ENCODE measurements at regions not wholly inside any gene's neighbourhood (a gene's known extent, or its start where the extent isn't known, plus 50 kb on each side); places are given as distances from the start of the nearest gene placed in this dataset.
"Not testable (repeated sequence)": the region's sequence is repeated elsewhere in the genome, so short reads cannot be mapped to it uniquely, and the experiment has no call there.

DNA sequence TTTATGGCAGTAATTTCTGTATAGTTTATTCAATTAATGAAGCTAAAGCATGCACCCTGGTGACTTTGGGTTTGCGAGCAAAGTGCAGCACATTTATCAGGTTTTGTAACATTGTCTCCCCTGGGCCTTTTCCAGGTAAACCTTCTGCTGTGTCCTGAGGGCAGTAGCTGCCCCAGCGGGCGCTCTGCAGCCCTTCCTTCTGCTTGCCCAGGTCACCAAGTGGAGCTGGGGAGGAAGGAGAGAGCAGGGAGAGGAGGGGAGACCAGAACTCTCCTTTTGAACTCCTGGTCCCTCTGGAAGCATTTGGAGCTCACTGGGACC, 145.6 kb downstream of the DLL1 start:
- H3K4me1 ChIP-seq, result peaks cover 0 to 18% (median 6%) of the 10 kb centered on the region in 4 donors
- no peaks in the 10 kb centered on the region for H3K36me3 ChIP-seq
- H3K9me3 ChIP-seq, result no peaks in the 10 kb centered on the region
- DNase-seq, result no peak
- WGBS, 2 donors, result 89 to 92% methylated on average over 3 of the region's 3 CpGs
- H3K27ac ChIP-seq, result no peak overlapping the region
- no peaks in the 10 kb centered on the region for H3K27me3 ChIP-seq
- no peak overlapping the region for H3K4me3 ChIP-seq
- TF ChIP-seq, protein P1, sequence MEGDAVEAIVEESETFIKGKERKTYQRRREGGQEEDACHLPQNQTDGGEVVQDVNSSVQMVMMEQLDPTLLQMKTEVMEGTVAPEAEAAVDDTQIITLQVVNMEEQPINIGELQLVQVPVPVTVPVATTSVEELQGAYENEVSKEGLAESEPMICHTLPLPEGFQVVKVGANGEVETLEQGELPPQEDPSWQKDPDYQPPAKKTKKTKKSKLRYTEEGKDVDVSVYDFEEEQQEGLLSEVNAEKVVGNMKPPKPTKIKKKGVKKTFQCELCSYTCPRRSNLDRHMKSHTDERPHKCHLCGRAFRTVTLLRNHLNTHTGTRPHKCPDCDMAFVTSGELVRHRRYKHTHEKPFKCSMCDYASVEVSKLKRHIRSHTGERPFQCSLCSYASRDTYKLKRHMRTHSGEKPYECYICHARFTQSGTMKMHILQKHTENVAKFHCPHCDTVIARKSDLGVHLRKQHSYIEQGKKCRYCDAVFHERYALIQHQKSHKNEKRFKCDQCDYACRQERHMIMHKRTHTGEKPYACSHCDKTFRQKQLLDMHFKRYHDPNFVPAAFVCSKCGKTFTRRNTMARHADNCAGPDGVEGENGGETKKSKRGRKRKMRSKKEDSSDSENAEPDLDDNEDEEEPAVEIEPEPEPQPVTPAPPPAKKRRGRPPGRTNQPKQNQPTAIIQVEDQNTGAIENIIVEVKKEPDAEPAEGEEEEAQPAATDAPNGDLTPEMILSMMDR (IDR thresholded peaks at IDR 0.05), result no peak
- TF ChIP-seq POLR2AphosphoS5 (IDR thresholded peaks at IDR 0.05), result no peak
- no peak for TF ChIP-seq POLR2A (IDR thresholded peaks at IDR 0.05)
- no peak for TF ChIP-seq EP300 (IDR thresholded peaks at IDR 0.05)
- intact Hi-C loops (cut with DNase I), result no loop called here

DNA sequence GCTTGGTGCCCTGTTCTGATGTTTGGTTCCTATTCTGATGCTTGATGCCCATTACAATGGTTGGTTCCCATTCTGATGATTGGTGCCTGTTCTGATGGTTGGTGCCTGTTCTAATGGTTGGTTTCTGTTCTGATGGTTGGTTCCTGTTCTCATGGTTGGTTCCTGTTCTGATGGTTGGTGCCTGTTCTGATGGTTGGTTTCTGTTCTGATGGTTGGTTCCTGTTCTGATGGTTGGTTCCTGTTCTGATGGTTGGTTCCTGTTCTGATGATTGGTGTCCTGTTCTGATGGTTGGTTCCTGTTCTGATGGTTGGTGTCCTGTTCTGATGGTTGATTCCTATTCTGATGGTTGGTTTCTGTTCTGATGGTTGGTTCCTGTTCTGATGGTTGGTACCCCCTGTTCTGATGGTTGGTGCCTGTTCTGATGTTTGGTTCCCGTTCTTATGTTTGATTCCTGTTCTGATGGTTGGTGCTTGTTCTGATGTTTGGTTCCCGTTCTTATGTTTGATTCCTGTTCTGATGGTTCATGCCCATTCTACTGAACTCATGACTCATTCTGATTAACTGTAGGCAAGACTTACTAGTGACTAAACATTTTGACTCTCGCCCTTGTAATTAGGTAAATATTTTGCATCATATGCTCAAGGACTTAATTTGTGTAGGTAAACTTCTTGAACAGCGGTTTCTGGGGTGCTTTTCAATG, 146.2 kb downstream of the DLL1 start:
- intact Hi-C loops (cut with DNase I), result no loop called here
- Histone ChIP-seq H3K4me3 (no peak overlapping the region), H3K27me3 (no peaks in the 10 kb centered on the region), H3K36me3 (no peaks in the 10 kb centered on the region), H3K27ac (no peak overlapping the region), H3K9me3 (no peaks in the 10 kb centered on the region), H3K4me1 (peaks cover 0 to 18% (median 6%) of the 10 kb centered on the region in 4 donors)
- DNase-seq, result peak; percentile 14
- TF ChIP-seq EP300 (IDR thresholded peaks at IDR 0.05) (no peak), POLR2A (IDR thresholded peaks at IDR 0.05) (no peak)
- TF ChIP-seq, protein P1 (IDR thresholded peaks at IDR 0.05), result no peak
- 56 to 68% methylated on average over 4 of the region's 4 CpGs for WGBS, 2 donors

DNA sequence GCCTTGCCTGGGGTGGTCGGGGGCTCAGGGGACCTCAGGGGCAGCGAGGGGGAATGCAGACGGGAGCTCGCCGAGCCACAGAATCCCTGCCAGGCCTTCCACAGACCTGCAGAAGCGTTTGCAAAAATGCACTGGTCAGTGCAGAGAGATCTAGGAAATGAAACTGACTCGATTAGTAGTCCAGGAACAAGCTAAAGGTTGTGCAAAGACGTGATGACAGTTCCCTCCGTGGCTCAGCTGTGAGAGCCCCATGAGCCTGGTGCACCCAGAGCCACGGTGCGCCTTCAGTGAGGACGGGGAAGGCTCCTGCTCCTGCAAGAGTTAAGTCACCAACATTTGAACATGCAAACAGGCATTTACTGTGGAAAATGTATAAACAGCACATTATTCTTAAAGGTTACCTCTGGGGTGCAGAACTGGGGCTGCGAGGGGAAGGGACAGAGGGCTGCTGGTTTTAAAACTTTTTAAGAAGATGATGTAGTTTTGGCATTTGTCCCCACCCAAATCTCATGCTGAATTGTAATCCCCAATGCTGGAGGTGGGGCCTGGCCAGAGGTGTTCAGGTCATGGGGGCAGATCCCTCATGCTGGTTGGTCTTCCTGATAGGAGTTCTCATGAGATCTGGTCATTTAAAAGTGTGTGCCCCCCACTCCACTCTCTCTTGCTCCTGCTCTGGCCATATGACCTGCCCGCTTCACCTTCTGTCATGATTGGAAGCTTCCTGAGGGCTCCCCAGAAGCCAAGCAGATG, 147.3 kb downstream of the DLL1 start:
- 66 to 74% methylated on average over 14 of the region's 14 CpGs for WGBS, 2 donors
- Histone ChIP-seq H3K27me3 (no peaks in the 10 kb centered on the region), H3K4me1 (peaks cover 0 to 18% (median 6%) of the 10 kb centered on the region in 4 donors), H3K4me3 (no peak overlapping the region), H3K36me3 (no peaks in the 10 kb centered on the region), H3K9me3 (no peaks in the 10 kb centered on the region), H3K27ac (no peak overlapping the region)
- intact Hi-C loops (cut with DNase I), result no loop called here
- TF ChIP-seq POLR2A (IDR thresholded peaks at IDR 0.05), result no peak
- TF ChIP-seq, protein P1 (IDR thresholded peaks at IDR 0.05), result no peak
- no peak for TF ChIP-seq POLR2AphosphoS5 (IDR thresholded peaks at IDR 0.05)
- TF ChIP-seq EP300 (IDR thresholded peaks at IDR 0.05), result no peak
- peak; percentile 55 for DNase-seq

DNA sequence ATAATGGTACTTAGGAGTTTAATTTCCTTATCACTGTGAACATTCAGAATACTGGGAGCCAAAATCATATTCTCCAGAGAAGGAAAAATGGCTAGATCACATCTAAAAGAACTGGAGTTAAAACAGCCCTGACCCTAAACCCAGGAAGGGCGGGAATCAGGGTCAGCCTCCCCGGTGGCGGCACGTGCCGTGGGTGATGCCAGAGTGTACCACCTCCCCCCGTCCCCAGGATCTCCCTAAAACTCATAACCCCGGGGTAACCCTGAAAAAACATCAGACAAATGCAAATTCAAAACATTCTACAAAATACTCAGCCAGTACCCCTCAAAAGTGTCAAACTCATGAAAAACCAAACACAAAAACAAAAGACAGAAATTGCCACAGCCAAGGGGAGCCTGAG, 148.3 kb downstream of the DLL1 start:
- Histone ChIP-seq H3K36me3 (no peaks in the 10 kb centered on the region), H3K27ac (no peak overlapping the region), H3K27me3 (no peaks in the 10 kb centered on the region), H3K4me3 (no peak overlapping the region), H3K4me1 (peaks cover 0 to 16% (median 5%) of the 10 kb centered on the region in 4 donors), H3K9me3 (no peaks in the 10 kb centered on the region)
- WGBS, 2 donors, result 86% methylated on average over 7 of the region's 7 CpGs
- DNase-seq, result peak; percentile 21
- intact Hi-C loops (cut with DNase I), result no loop called here
- no peak for TF ChIP-seq POLR2A (IDR thresholded peaks at IDR 0.05)
- TF ChIP-seq EP300 (IDR thresholded peaks at IDR 0.05), result no peak
- TF ChIP-seq POLR2AphosphoS5 (IDR thresholded peaks at IDR 0.05), result no peak
- TF ChIP-seq, protein P1 (IDR thresholded peaks at IDR 0.05), result no peak

DNA sequence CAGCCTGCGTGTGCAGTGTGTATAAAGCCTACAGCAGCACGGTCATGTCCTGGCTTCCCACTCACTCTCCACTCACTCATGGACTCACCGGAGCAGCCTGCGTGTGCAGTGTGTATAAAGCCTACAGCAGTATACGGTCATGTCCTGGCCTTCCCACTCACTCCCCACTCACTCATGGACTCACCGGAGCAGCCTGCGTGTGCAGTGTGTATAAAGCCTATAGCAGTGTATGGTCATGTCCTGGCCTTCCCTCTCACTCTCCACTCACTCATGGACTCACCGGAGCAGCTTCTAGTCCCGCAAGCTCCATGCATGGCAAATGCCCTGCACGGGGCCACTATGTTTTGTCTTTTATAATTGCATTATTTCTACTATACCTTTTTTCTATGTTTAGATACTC, 149.8 kb downstream of the DLL1 start:
- H3K27me3 ChIP-seq; H3K27ac ChIP-seq; H3K4me3 ChIP-seq; H3K9me3 ChIP-seq; intact Hi-C loops (cut with DNase I); DNase-seq; H3K36me3 ChIP-seq; H3K4me1 ChIP-seq: not testable (repeated sequence)
- WGBS, 2 donors, result 85 to 90% methylated on average over 10 of the region's 10 CpGs
